KMS-11 (cell line): ENCODE measurements at regions not wholly inside any gene's neighbourhood (a gene's known extent, or its start where the extent isn't known, plus 50 kb on each side); places are given as distances from the start of the nearest gene placed in this dataset.
A peak's percentile ranks its signal among the peaks of the same experiment; 100 is the strongest.
"Not testable (repeated sequence)": the region's sequence is repeated elsewhere in the genome, so short reads cannot be mapped to it uniquely, and the experiment has no call there.

Experiments
- H2AFZ ChIP-seq: fragments of 200-600 bp; sonication (generic); 2 replicates; pipeline ENCODE4 v1.6.1; 2016; ENCODE audit warnings: antibody characterized with exemption, mixed run types, low read depth
- H3K27ac ChIP-seq: fragments of 200-600 bp; sonication (generic); 2 replicates; pipeline ENCODE4 v1.6.1; 2016; ENCODE audit warnings: mild to moderate bottlenecking, mixed run types
- H3K27me3 ChIP-seq: fragments of 200-600 bp; sonication (generic); 2 replicates; pipeline ENCODE4 v1.6.1; 2017; ENCODE audit warnings: mild to moderate bottlenecking, low read depth, mixed run types, moderate library complexity; ENCODE audit not compliant: insufficient read depth
- H3K36me3 ChIP-seq: fragments of 200-600 bp; sonication (generic); 2 replicates; pipeline ENCODE4 v1.6.1; 2017; ENCODE audit warnings: mild to moderate bottlenecking, mixed run types; ENCODE audit not compliant: insufficient read depth
- H3K4me1 ChIP-seq: fragments of 200-600 bp; sonication (generic); 2 replicates; pipeline ENCODE4 v1.6.1; 2016; ENCODE audit warnings: mild to moderate bottlenecking, low read depth, mixed run types; ENCODE audit not compliant: poor library complexity, severe bottlenecking
- H3K4me2 ChIP-seq: fragments of 200-600 bp; sonication (generic); 2 replicates; pipeline ENCODE4 v1.7.0; 2016; ENCODE audit warnings: mild to moderate bottlenecking, mixed run types
- H3K4me3 ChIP-seq: fragments of 200-600 bp; sonication (generic); IDR thresholded peaks from 2 replicates; pipeline ENCODE4 v1.6.1; 2017; ENCODE audit warnings: low read depth, low read length, mixed read lengths; ENCODE audit not compliant: insufficient read depth
- H3K79me2 ChIP-seq: fragments of 200-600 bp; sonication (generic); 2 replicates; pipeline ENCODE4 v1.6.1; 2016; ENCODE audit warnings: low read depth, mixed run types; ENCODE audit not compliant: insufficient read depth
- H3K9ac ChIP-seq: fragments of 200-600 bp; sonication (generic); 2 replicates; pipeline ENCODE4 v1.6.1; 2016; ENCODE audit warnings: mild to moderate bottlenecking, mixed run types
- H4K20me1 ChIP-seq: fragments of 200-600 bp; sonication (generic); 2 replicates; pipeline ENCODE4 v1.6.1; 2016; ENCODE audit warnings: mild to moderate bottlenecking, mixed run types; ENCODE audit not compliant: insufficient read depth
- TF ChIP-seq, protein P1 (sequence below): fragments of 200-600 bp; sonication (generic); conservative IDR thresholded peaks from 2 replicates; pipeline ENCODE4 v1.6.1; 2017; ENCODE audit warnings: low read depth, mild to moderate bottlenecking, antibody characterized with exemption, low read length, moderate library complexity, mixed read lengths

DNA sequence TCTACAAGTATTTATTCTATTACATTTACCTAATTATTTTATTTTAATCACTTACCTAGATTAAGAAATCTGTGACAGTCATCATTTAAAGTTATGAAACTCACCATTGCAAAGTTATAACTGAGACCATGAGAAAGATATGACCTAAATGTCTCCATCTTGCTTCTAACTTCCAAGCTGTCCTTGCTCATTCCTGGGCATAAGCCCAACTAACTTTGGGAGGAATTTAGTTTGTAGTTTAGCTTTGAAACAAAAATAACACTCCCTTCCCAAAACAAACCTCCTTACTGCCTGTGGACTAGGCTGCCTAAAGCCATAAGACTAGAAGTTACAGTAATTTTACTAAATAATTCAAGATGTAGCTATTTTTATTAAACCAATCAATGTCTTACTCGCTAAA lies 195.6 kb upstream of the RAI14 start:
- no peak overlapping the region for H3K9ac ChIP-seq
- H3K4me3 ChIP-seq: no peak overlapping the region
- no peak overlapping the region for H3K4me2 ChIP-seq
- H3K36me3 ChIP-seq: no peaks in the 10 kb centered on the region
- no peak overlapping the region for H3K27ac ChIP-seq
- H2AFZ ChIP-seq: no peak overlapping the region
- TF ChIP-seq, protein P1, sequence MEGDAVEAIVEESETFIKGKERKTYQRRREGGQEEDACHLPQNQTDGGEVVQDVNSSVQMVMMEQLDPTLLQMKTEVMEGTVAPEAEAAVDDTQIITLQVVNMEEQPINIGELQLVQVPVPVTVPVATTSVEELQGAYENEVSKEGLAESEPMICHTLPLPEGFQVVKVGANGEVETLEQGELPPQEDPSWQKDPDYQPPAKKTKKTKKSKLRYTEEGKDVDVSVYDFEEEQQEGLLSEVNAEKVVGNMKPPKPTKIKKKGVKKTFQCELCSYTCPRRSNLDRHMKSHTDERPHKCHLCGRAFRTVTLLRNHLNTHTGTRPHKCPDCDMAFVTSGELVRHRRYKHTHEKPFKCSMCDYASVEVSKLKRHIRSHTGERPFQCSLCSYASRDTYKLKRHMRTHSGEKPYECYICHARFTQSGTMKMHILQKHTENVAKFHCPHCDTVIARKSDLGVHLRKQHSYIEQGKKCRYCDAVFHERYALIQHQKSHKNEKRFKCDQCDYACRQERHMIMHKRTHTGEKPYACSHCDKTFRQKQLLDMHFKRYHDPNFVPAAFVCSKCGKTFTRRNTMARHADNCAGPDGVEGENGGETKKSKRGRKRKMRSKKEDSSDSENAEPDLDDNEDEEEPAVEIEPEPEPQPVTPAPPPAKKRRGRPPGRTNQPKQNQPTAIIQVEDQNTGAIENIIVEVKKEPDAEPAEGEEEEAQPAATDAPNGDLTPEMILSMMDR: no peak
- H3K79me2 ChIP-seq: no peaks in the 10 kb centered on the region
- H4K20me1 ChIP-seq: no peaks in the 10 kb centered on the region
- no peaks in the 10 kb centered on the region for H3K27me3 ChIP-seq
- H3K4me1 ChIP-seq: peaks cover 28% of the 10 kb centered on the region

DNA sequence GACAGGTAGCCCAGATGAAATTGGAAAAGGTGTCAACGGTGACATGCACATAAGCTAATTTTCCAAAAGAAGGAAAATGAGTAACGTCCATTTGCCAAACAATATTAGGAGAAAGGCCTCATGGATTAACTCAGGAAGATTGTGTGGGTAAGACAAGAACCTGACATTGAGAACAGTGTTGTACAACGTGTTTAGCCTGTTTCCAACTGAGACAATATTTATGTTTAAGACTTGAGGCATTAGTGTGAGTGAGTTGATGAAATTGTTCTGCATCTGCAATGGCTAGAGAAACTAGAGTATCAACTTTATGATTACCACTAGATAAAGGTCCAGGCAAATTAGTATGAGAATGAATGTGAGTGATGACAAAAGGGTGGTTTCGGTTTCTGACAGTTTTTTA lies 191.3 kb upstream of the RAI14 start:
- peaks cover 61% of the 10 kb centered on the region for H3K4me1 ChIP-seq
- no peaks in the 10 kb centered on the region for H3K27me3 ChIP-seq
- H3K9ac ChIP-seq: no peak overlapping the region
- H3K79me2 ChIP-seq: no peaks in the 10 kb centered on the region
- H2AFZ ChIP-seq: peak overlapping the region; percentile 18; the same call in 1 of the 2 replicates
- no peak overlapping the region for H3K4me3 ChIP-seq
- TF ChIP-seq, protein P1: no peak
- H3K36me3 ChIP-seq: no peaks in the 10 kb centered on the region
- H4K20me1 ChIP-seq: no peaks in the 10 kb centered on the region
- H3K4me2 ChIP-seq: peak overlapping the region; percentile 82
- H3K27ac ChIP-seq: peak overlapping the region; percentile 46; the same call in 1 of the 2 replicates

DNA sequence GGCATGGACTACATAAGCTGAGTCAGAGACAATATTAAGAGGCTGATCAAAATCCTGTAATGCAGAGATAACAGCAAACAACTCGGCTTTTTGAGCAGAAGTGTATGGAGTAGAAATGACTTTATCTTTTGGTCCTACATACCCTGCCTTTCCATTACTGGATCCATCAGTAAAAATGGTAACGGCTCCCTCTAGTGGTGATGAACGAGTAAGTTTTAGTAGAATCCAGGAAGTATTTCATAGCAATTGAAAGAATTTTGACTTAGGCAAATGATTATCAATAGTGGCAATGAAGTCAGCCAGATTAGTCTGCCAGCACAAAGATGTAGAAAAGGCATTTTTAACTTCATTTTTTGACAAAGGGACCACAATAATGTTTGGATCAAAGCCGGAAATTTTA lies 190.8 kb upstream of the RAI14 start:
- H3K36me3 ChIP-seq, H3K27me3 ChIP-seq, H2AFZ ChIP-seq, H4K20me1 ChIP-seq, H3K79me2 ChIP-seq, H3K4me3 ChIP-seq, H3K9ac ChIP-seq: not testable (repeated sequence)
- peak overlapping the region; percentile 82 for H3K4me2 ChIP-seq
- peak overlapping the region; percentile 46; the same call in 1 of the 2 replicates for H3K27ac ChIP-seq
- TF ChIP-seq, protein P1: peak; percentile 41
- peaks cover 61% of the 10 kb centered on the region for H3K4me1 ChIP-seq

DNA sequence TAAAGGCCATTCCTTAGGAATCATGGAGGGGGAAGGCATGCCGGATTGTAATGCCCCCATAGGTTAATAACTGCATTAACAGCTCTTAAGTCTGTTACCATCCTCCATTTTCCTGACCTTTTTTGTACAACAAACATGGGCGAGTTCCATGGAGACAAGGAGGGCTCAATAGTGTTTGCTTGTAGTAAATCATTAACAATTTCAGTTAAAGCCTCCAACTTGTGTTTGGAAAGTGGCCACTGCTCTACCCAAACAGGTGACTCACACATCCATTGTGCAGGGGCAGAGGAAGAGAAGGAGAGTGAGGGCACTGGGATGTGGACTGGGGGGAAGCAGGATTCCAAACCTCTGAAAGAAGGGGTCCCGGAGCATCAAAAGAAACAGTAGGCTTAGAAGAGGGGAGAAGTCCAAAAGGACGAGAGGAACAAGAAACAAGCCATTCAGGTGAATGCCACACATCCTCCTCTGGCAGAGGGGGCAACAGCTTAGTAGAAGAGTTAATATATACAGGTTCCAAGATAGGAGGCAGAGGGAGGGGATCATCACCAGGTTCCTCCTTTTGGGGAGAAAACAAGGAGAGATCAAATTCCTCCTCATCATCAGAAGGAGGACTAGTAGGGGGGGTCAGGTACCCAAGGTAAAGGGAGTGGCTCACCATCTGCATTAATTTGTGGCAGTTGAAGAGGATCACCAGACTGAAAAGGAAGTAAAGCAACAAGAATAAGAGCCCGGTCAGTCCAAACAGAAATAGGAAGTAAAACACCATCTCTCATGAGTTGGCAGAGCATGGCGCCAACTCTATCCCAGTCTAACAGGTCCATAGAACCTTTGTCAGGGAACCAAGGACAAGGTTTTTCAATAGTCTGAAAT lies 189.4 kb upstream of the RAI14 start:
- not testable (repeated sequence) for H3K36me3 ChIP-seq, H3K27ac ChIP-seq, H4K20me1 ChIP-seq, H3K9ac ChIP-seq, H3K27me3 ChIP-seq, H3K79me2 ChIP-seq, H3K4me3 ChIP-seq
- peak overlapping the region; percentile 70; the same call in 1 of the 2 replicates for H3K4me2 ChIP-seq
- H2AFZ ChIP-seq: 0 out of 2 replicates have a peak overlapping the region, but pooled peaks have one; percentile 41
- peaks cover 47% of the 10 kb centered on the region for H3K4me1 ChIP-seq

DNA sequence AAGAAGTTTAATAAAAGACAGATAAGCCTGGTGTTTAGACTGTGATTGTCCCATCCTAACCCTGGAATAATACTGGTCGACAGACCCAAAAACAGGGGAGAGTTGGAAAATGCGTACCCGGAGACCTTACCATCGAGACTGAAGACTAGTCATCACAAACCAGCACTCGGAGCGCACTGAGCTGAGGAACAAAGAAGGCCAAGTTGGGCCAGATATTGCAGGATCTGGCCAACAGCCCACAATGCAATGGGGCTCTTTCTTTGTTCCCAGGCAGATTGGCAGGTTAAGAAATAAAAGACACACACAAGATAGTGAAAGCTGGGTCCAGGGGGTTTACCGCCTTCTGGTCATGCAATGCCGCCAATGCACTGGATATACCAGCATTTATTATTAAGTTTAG lies 188.7 kb upstream of the RAI14 start:
- H3K36me3 ChIP-seq: no peaks in the 10 kb centered on the region
- H2AFZ ChIP-seq: peak overlapping the region; percentile 41; the same call in 1 of the 2 replicates
- H3K9ac ChIP-seq: no peak overlapping the region
- TF ChIP-seq, protein P1: no peak
- H4K20me1 ChIP-seq: no peaks in the 10 kb centered on the region
- no peaks in the 10 kb centered on the region for H3K27me3 ChIP-seq
- H3K4me1 ChIP-seq: peaks cover 46% of the 10 kb centered on the region
- H3K4me2 ChIP-seq: peak overlapping the region; percentile 70
- peak overlapping the region; percentile 21; the same call in 1 of the 2 replicates for H3K27ac ChIP-seq
- no peaks in the 10 kb centered on the region for H3K79me2 ChIP-seq
- no peak overlapping the region for H3K4me3 ChIP-seq

DNA sequence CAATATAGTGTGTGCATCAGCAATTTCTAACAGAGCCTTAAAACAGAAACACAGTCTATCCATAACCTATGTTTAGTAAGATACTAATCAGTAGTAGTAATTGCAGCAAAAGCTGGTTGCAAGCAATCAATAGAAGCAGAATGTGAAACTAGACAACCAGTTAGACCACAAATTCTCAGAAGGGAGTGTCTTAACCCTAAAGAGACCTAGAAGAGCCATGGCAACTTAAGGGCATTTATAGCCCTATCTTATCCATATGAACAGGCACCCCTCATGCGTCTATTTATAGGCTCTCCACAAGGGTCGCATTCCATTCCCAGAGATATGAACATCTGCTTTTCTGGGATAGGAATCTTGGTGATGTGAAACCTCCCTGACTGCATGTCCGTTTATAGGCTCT lies 188.1 kb upstream of the RAI14 start:
- H3K4me3 ChIP-seq, H4K20me1 ChIP-seq, H3K36me3 ChIP-seq, H2AFZ ChIP-seq, H3K27me3 ChIP-seq, H3K27ac ChIP-seq, H3K9ac ChIP-seq, H3K79me2 ChIP-seq: not testable (repeated sequence)
- peak overlapping the region; percentile 70 for H3K4me2 ChIP-seq
- H3K4me1 ChIP-seq: peaks cover 46% of the 10 kb centered on the region
